ENCODE measurements at regions not wholly inside any gene's neighbourhood (a gene's known extent, or its start where the extent isn't known, plus 50 kb on each side); places are given as distances from the start of the nearest gene placed in this dataset.

- H3K4me1 Mint-ChIP-seq (ENCODE audit: low read depth) = peaks cover 55% of the 10 kb centered on the region
- H3K27ac Mint-ChIP-seq = peak overlapping the region; percentile 10
- no peaks in the 10 kb centered on the region for H3K9me3 Mint-ChIP-seq
- peaks cover 20% of the 10 kb centered on the region for H3K36me3 Mint-ChIP-seq (ENCODE audit: low read depth)
- peaks cover 5% of the 10 kb centered on the region for H3K27me3 Mint-ChIP-seq (ENCODE audit: low read depth)
- peak overlapping the region; percentile 0 for H3K4me3 Mint-ChIP-seq
Observed at GRCh38 chr2:43127941-43128558, 98.4 kb downstream of the ZFP36L2 start.

- Mint-ChIP-seq H3K4me3 (peak overlapping the region; percentile 63), H3K27ac (peak overlapping the region; percentile 73), H3K27me3 (ENCODE audit: low read depth) (peaks cover 5% of the 10 kb centered on the region), H3K9me3 (no peaks in the 10 kb centered on the region), H3K4me1 (ENCODE audit: low read depth) (peaks cover 52% of the 10 kb centered on the region), H3K36me3 (ENCODE audit: low read depth) (peaks cover 21% of the 10 kb centered on the region)
Observed at GRCh38 chr2:43127208-43127940, 99.0 kb downstream of the ZFP36L2 start.

GRCh38 chr2:43126817-43127207, 99.6 kb downstream of the ZFP36L2 start:
- no peak overlapping the region for H3K27ac Mint-ChIP-seq
- peaks cover 48% of the 10 kb centered on the region for H3K4me1 Mint-ChIP-seq (ENCODE audit: low read depth)
- no peaks in the 10 kb centered on the region for H3K9me3 Mint-ChIP-seq
- H3K36me3 Mint-ChIP-seq (ENCODE audit: low read depth) = peaks cover 26% of the 10 kb centered on the region
- H3K27me3 Mint-ChIP-seq (ENCODE audit: low read depth) = peaks cover 5% of the 10 kb centered on the region
- H3K4me3 Mint-ChIP-seq = no peak overlapping the region

GRCh38 chr2:43125090-43125998, 101.1 kb downstream of the ZFP36L2 start:
- peaks cover 5% of the 10 kb centered on the region for H3K27me3 Mint-ChIP-seq (ENCODE audit: low read depth)
- H3K4me1 Mint-ChIP-seq (ENCODE audit: low read depth) = peaks cover 34% of the 10 kb centered on the region
- no peaks in the 10 kb centered on the region for H3K9me3 Mint-ChIP-seq
- H3K36me3 Mint-ChIP-seq (ENCODE audit: low read depth) = peaks cover 28% of the 10 kb centered on the region
- no peak overlapping the region for H3K27ac Mint-ChIP-seq
- H3K4me3 Mint-ChIP-seq = no peak overlapping the region

- Mint-ChIP-seq H3K27ac (no peak overlapping the region), H3K36me3 (ENCODE audit: low read depth) (peaks cover 26% of the 10 kb centered on the region), H3K4me3 (no peak overlapping the region), H3K4me1 (ENCODE audit: low read depth) (peaks cover 28% of the 10 kb centered on the region), H3K27me3 (ENCODE audit: low read depth) (peaks cover 5% of the 10 kb centered on the region), H3K9me3 (peaks cover 2% of the 10 kb centered on the region)
Observed at GRCh38 chr2:43124687-43125057, 101.7 kb downstream of the ZFP36L2 start.

GRCh38 chr2:43123981-43124686, 102.3 kb downstream of the ZFP36L2 start:
- Mint-ChIP-seq H3K9me3 (peaks cover 8% of the 10 kb centered on the region), H3K4me1 (ENCODE audit: low read depth) (peaks cover 23% of the 10 kb centered on the region), H3K4me3 (no peak overlapping the region)

GRCh38 chr2:43123486-43123885, 102.9 kb downstream of the ZFP36L2 start:
- Mint-ChIP-seq H3K27ac (no peak overlapping the region), H3K4me1 (ENCODE audit: low read depth) (peaks cover 17% of the 10 kb centered on the region)

More at GRCh38 chr2:43123981-43124686, 102.3 kb downstream of the ZFP36L2 start:
- peaks cover 26% of the 10 kb centered on the region for H3K36me3 Mint-ChIP-seq (ENCODE audit: low read depth)
- peaks cover 5% of the 10 kb centered on the region for H3K27me3 Mint-ChIP-seq (ENCODE audit: low read depth)
- no peak overlapping the region for H3K27ac Mint-ChIP-seq

GRCh38 chr2:43123028-43123427, 103.4 kb downstream of the ZFP36L2 start:
- Mint-ChIP-seq H3K4me3 (no peak overlapping the region), H3K36me3 (ENCODE audit: low read depth) (peaks cover 31% of the 10 kb centered on the region), H3K27ac (no peak overlapping the region), H3K4me1 (ENCODE audit: low read depth) (peaks cover 12% of the 10 kb centered on the region), H3K27me3 (ENCODE audit: low read depth) (peaks cover 5% of the 10 kb centered on the region), H3K9me3 (peaks cover 15% of the 10 kb centered on the region)

More at GRCh38 chr2:43123486-43123885, 102.9 kb downstream of the ZFP36L2 start:
- H3K4me3 Mint-ChIP-seq = no peak overlapping the region
- peaks cover 14% of the 10 kb centered on the region for H3K9me3 Mint-ChIP-seq
- peaks cover 29% of the 10 kb centered on the region for H3K36me3 Mint-ChIP-seq (ENCODE audit: low read depth)
- peaks cover 5% of the 10 kb centered on the region for H3K27me3 Mint-ChIP-seq (ENCODE audit: low read depth)

- Mint-ChIP-seq H3K4me3 (no peak overlapping the region), H3K9me3 (peaks cover 15% of the 10 kb centered on the region), H3K27me3 (ENCODE audit: low read depth) (peaks cover 5% of the 10 kb centered on the region), H3K27ac (no peak overlapping the region), H3K36me3 (ENCODE audit: low read depth) (peaks cover 32% of the 10 kb centered on the region), H3K4me1 (ENCODE audit: low read depth) (peaks cover 4% of the 10 kb centered on the region)
Observed at GRCh38 chr2:43121580-43122314, 104.7 kb downstream of the ZFP36L2 start.

GRCh38 chr2:43119303-43119702, 107.1 kb downstream of the ZFP36L2 start:
- H3K4me1 Mint-ChIP-seq (ENCODE audit: low read depth) = peaks cover 2% of the 10 kb centered on the region
- H3K36me3 Mint-ChIP-seq (ENCODE audit: low read depth) = peaks cover 38% of the 10 kb centered on the region
- H3K4me3 Mint-ChIP-seq = no peak overlapping the region
- H3K9me3 Mint-ChIP-seq = peaks cover 15% of the 10 kb centered on the region
- H3K27ac Mint-ChIP-seq = no peak overlapping the region
- H3K27me3 Mint-ChIP-seq (ENCODE audit: low read depth) = peaks cover 4% of the 10 kb centered on the region

- Mint-ChIP-seq H3K4me1 (ENCODE audit: low read depth) (peaks cover 2% of the 10 kb centered on the region), H3K27me3 (ENCODE audit: low read depth) (no peaks in the 10 kb centered on the region), H3K9me3 (peaks cover 15% of the 10 kb centered on the region), H3K4me3 (no peak overlapping the region), H3K27ac (no peak overlapping the region), H3K36me3 (ENCODE audit: low read depth) (peaks cover 37% of the 10 kb centered on the region)
Observed at GRCh38 chr2:43117521-43118143, 108.8 kb downstream of the ZFP36L2 start.

- peaks cover 33% of the 10 kb centered on the region for H3K36me3 Mint-ChIP-seq (ENCODE audit: low read depth)
- H3K9me3 Mint-ChIP-seq = peaks cover 15% of the 10 kb centered on the region
- peaks cover 2% of the 10 kb centered on the region for H3K4me1 Mint-ChIP-seq (ENCODE audit: low read depth)
- no peaks in the 10 kb centered on the region for H3K27me3 Mint-ChIP-seq (ENCODE audit: low read depth)
- no peak overlapping the region for H3K4me3 Mint-ChIP-seq
- no peak overlapping the region for H3K27ac Mint-ChIP-seq
Observed at GRCh38 chr2:43116988-43117387, 109.4 kb downstream of the ZFP36L2 start.

- Mint-ChIP-seq H3K9me3 (peaks cover 15% of the 10 kb centered on the region), H3K4me3 (no peak overlapping the region), H3K4me1 (ENCODE audit: low read depth) (no peaks in the 10 kb centered on the region), H3K27me3 (ENCODE audit: low read depth) (no peaks in the 10 kb centered on the region), H3K36me3 (ENCODE audit: low read depth) (peaks cover 30% of the 10 kb centered on the region), H3K27ac (no peak overlapping the region)
Observed at GRCh38 chr2:43115881-43116280, 110.5 kb downstream of the ZFP36L2 start.

Measured in T-helper 1 cell treated with Interleukin-12 subunit alpha and Interleukin-12 subunit beta and Interleukin-4 antibody, amounts not matched to agents 30 μg/mL and 1 μg/mL, for 36 hours (primary cell).